Erythroblast (primary cell): ENCODE measurements at regions not wholly inside any gene's neighbourhood (a gene's known extent, or its start where the extent isn't known, plus 50 kb on each side); places are given as distances from the start of the nearest gene placed in this dataset.

Experiments
- GATA1 ChIP-seq: IDR thresholded peaks from 2 replicates; pipeline ENCODE4 v1.6.1; 2011; ENCODE audit warnings: low read depth, mild to moderate bottlenecking, control low read depth, low read length, moderate library complexity
- POLR2A ChIP-seq: IDR thresholded peaks from 2 replicates; pipeline ENCODE4 v1.6.1; 2011; ENCODE audit warnings: mild to moderate bottlenecking, low read length

DNA sequence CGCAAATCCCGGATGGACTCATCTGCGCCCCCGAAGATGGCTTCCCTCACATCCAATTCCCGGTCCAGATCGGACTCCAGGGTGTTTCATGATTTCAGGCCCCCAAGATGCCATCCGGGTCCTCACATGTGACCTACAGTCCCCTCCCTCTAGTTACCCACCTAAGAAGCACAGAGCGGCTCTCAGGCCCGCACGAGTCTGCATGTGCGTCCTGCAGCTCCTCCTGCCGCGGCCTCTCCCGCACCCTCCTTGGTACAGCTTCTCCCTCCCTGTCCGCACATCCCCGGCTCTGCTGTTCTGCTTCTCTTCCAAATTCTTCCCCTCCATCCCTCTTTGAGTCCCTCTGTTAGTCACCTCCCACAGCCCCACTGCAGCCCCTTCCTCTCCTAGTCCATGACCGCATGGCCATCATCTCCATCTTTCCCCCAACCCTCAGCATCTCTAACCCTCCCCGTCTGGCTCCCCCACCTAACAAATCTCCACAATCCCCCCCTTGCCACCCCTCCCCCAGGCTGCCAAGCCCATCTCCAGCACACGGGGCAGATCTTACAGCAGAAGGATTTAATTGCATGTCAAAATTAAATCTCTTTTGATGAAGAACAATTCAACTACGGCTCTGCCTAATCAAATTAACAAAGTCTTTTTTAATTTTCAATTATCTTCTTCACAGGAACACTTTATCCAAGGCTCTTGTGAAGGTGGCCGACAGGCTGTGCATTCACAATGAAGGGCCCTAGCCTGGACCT lies 231.0 kb downstream of the RBFOX3 start:
- TF ChIP-seq POLR2A, result no peak
- no peak for TF ChIP-seq GATA1
